ENCODE measurements at regions not wholly inside any gene's neighbourhood (a gene's known extent, or its start where the extent isn't known, plus 50 kb on each side); places are given as distances from the start of the nearest gene placed in this dataset.

DNA sequence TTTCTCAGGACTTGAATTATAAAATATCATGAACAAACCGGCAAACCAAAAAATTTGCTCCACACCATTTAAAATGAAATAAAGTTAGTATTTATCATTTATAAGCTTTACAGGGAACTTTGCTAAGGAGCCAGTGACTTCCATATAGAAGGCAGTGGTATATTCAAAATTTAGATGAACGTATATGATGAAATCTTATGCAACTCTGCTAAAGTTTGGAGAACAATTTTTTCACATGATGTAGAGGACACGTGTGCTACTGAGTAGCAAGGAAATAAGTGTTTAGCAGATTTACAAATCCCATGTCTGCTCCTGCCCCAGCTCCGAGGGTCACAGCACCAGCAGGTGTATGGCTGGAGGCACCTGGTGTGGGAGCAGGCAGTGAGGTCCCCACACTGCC is 70.8 kb upstream of the IFNG-AS1 start:
- Histone ChIP-seq H3K4me3 (no peak overlapping the region), H3K27ac (no peak overlapping the region), H3K9me3 (ENCODE audit: low read depth) (no peaks in the 10 kb centered on the region), H3K27me3 (no peaks in the 10 kb centered on the region), H2AFZ (no peak overlapping the region), H3K36me3 (replicated peaks; ENCODE audit: insufficient read depth, low read depth) (no peaks in the 10 kb centered on the region), H4K20me1 (ENCODE audit: insufficient read depth, poor library complexity, severe bottlenecking) (no peaks in the 10 kb centered on the region), H3K4me2 (no peak overlapping the region), H3K9me2 (replicated peaks; ENCODE audit: insufficient read depth) (no peaks in the 10 kb centered on the region), H3K79me2 (no peaks in the 10 kb centered on the region), H3K4me1 (ENCODE audit: insufficient read depth) (peaks cover 21% of the 10 kb centered on the region)
- TF ChIP-seq, protein P1, sequence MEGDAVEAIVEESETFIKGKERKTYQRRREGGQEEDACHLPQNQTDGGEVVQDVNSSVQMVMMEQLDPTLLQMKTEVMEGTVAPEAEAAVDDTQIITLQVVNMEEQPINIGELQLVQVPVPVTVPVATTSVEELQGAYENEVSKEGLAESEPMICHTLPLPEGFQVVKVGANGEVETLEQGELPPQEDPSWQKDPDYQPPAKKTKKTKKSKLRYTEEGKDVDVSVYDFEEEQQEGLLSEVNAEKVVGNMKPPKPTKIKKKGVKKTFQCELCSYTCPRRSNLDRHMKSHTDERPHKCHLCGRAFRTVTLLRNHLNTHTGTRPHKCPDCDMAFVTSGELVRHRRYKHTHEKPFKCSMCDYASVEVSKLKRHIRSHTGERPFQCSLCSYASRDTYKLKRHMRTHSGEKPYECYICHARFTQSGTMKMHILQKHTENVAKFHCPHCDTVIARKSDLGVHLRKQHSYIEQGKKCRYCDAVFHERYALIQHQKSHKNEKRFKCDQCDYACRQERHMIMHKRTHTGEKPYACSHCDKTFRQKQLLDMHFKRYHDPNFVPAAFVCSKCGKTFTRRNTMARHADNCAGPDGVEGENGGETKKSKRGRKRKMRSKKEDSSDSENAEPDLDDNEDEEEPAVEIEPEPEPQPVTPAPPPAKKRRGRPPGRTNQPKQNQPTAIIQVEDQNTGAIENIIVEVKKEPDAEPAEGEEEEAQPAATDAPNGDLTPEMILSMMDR (IDR thresholded peaks at IDR 0.05; ENCODE audit: poor library complexity), result no peak
- no peak for TF ChIP-seq EZH2 (IDR thresholded peaks at IDR 0.05; ENCODE audit: borderline replicate concordance)
- WGBS (ENCODE audit: low lambda C conversion rate, missing lambda C conversion rate), result 93% methylated on average over 4 of the region's 4 CpGs
- no peak for DNase-seq (ENCODE audit: low spot score)

DNA sequence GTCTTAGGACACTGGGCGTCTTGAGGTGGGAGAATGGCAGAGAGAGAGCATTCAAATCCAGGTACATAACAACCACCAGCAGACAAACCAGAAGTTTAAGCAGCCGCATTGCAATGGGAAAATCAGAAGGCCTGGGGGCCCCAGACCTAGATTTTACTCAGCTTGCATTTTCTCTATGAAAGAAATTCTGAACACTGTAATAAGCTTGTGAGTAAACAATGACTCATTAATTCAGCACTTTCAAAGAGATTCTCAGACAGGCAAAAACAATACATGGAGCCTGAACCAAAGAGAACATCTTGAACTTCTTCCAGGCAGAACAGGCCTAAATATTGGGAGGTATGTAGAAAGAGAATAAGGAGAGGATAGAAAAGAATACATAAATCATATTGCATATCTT is 69.8 kb upstream of the IFNG-AS1 start:
- H3K4me2 ChIP-seq, result no peak overlapping the region
- no peaks in the 10 kb centered on the region for H3K9me3 ChIP-seq (ENCODE audit: low read depth)
- no peak overlapping the region for H2AFZ ChIP-seq
- H3K79me2 ChIP-seq, result no peaks in the 10 kb centered on the region
- H3K27me3 ChIP-seq, result no peaks in the 10 kb centered on the region
- WGBS (ENCODE audit: low lambda C conversion rate, missing lambda C conversion rate), result 75% methylated on average over 2 of the region's 2 CpGs
- H4K20me1 ChIP-seq (ENCODE audit: insufficient read depth, poor library complexity, severe bottlenecking), result no peaks in the 10 kb centered on the region
- TF ChIP-seq, protein P1 (IDR thresholded peaks at IDR 0.05; ENCODE audit: poor library complexity), result no peak
- TF ChIP-seq EZH2phosphoT487 (IDR thresholded peaks at IDR 0.05; ENCODE audit: low read depth, severe bottlenecking, unreplicated experiment) (no peak), EZH2 (IDR thresholded peaks at IDR 0.05; ENCODE audit: borderline replicate concordance) (no peak)
- no peaks in the 10 kb centered on the region for H3K9me2 ChIP-seq (replicated peaks; ENCODE audit: insufficient read depth)
- no peaks in the 10 kb centered on the region for H3K36me3 ChIP-seq (replicated peaks; ENCODE audit: insufficient read depth, low read depth)
- DNase-seq (ENCODE audit: low spot score), result no peak
- H3K27ac ChIP-seq, result peak overlapping the region; percentile 61
- H3K4me3 ChIP-seq, result no peak overlapping the region
- peaks cover 21% of the 10 kb centered on the region for H3K4me1 ChIP-seq (ENCODE audit: insufficient read depth)

DNA sequence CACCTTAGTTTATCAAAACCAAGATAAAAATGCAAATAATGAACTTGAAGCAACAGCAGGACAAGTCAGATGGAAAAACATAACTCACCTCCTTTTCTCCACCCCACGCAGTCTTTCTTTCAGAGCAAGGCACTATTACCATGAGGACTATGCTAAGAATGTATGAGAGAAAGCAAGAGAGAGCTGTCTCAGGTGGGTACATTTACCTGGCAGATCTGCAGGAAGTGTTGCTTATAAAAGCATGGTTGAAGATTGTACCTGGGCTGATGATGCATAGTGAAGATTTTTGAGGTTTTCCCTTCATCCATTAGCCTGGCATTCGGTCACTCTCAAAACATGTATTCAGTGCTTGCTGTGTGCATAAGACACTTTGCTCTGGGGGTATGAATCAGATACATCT is 68.8 kb upstream of the IFNG-AS1 start:
- DNase-seq (ENCODE audit: low spot score), result no peak
- 77% methylated on average over 2 of the region's 2 CpGs for WGBS (ENCODE audit: low lambda C conversion rate, missing lambda C conversion rate)
- Histone ChIP-seq H3K79me2 (no peaks in the 10 kb centered on the region), H3K9me2 (replicated peaks; ENCODE audit: insufficient read depth) (no peaks in the 10 kb centered on the region), H3K4me1 (ENCODE audit: insufficient read depth) (peaks cover 21% of the 10 kb centered on the region), H3K4me3 (no peak overlapping the region), H3K27me3 (no peaks in the 10 kb centered on the region), H3K27ac (peak overlapping the region; percentile 29), H3K36me3 (replicated peaks; ENCODE audit: insufficient read depth, low read depth) (no peaks in the 10 kb centered on the region), H3K9me3 (ENCODE audit: low read depth) (no peaks in the 10 kb centered on the region), H2AFZ (no peak overlapping the region), H3K4me2 (no peak overlapping the region), H4K20me1 (ENCODE audit: insufficient read depth, poor library complexity, severe bottlenecking) (no peaks in the 10 kb centered on the region)
- no peak for TF ChIP-seq EZH2 (IDR thresholded peaks at IDR 0.05; ENCODE audit: borderline replicate concordance)

DNA sequence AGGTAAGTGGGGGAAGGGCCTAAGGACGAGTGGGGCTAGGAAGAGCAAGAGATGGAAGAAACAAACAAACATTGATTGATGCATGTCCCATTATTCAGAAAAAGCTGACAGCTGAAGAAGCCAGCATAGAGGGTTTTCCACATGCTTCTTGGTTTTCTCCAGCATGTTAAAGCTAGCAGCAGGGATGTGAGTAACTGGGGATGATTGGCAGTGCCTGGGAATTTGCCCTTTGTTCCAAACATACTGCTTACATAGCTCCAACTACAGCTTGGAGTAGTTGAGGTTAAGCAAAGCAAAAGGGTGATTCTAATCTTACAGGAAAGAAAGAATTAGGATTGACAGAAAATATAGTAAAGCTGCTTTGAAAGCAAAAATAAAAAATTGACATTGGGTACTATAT is 68.0 kb upstream of the IFNG-AS1 start:
- WGBS (ENCODE audit: low lambda C conversion rate, missing lambda C conversion rate), result 40% methylated on average over 1 of the region's 1 CpG
- H2AFZ ChIP-seq, result no peak overlapping the region
- peak overlapping the region; percentile 29 for H3K27ac ChIP-seq
- H3K27me3 ChIP-seq, result no peaks in the 10 kb centered on the region
- H3K36me3 ChIP-seq (replicated peaks; ENCODE audit: insufficient read depth, low read depth), result no peaks in the 10 kb centered on the region
- TF ChIP-seq EZH2 (IDR thresholded peaks at IDR 0.05; ENCODE audit: borderline replicate concordance) (no peak), EZH2phosphoT487 (IDR thresholded peaks at IDR 0.05; ENCODE audit: low read depth, severe bottlenecking, unreplicated experiment) (no peak)
- TF ChIP-seq, protein P1 (IDR thresholded peaks at IDR 0.05; ENCODE audit: poor library complexity), result no peak
- no peaks in the 10 kb centered on the region for H4K20me1 ChIP-seq (ENCODE audit: insufficient read depth, poor library complexity, severe bottlenecking)
- H3K4me2 ChIP-seq, result peak overlapping the region; percentile 9
- H3K9me3 ChIP-seq (ENCODE audit: low read depth), result no peaks in the 10 kb centered on the region
- H3K4me1 ChIP-seq (ENCODE audit: insufficient read depth), result peaks cover 21% of the 10 kb centered on the region
- H3K9me2 ChIP-seq (replicated peaks; ENCODE audit: insufficient read depth), result no peaks in the 10 kb centered on the region
- H3K4me3 ChIP-seq, result no peak overlapping the region
- H3K79me2 ChIP-seq, result no peaks in the 10 kb centered on the region
- DNase-seq (ENCODE audit: low spot score), result peak; percentile 46

Measured in hepatocyte (in vitro differentiated cells).